Heart right ventricle (tissue), 16 donors: ENCODE measurements at regions not wholly inside any gene's neighbourhood (a gene's known extent, or its start where the extent isn't known, plus 50 kb on each side); places are given as distances from the start of the nearest gene placed in this dataset.

Source experiments
- ATAC-seq, 8 donors: fragments of 200-7000 bp; cut with Tn5 transposase; one replicate each; pipeline ENCODE4 v1.9.1; 2020; ENCODE audit warnings: mild to moderate bottlenecking in 8 of 8, moderate library complexity in 8 of 8, moderate number of reproducible peaks in 1 of 8
- DNase-seq, 2 donors: peaks; one replicate each; pipeline ENCODE4 v3.0.0-alpha.2; 2020
- H3K27ac ChIP-seq, 10 donors: fragments of 200-600 bp; sonication (generic) in 2 of 10; one replicate each; pipeline versions ENCODE4 v1.5.0 to v1.8.0; 2020 to 2022; ENCODE audit warnings: mild to moderate bottlenecking in 3 of 10
- H3K27me3 ChIP-seq, 7 donors: fragments of 200-600 bp; one replicate each; pipeline ENCODE4 v1.8.0; 2021 to 2022; ENCODE audit warnings: mild to moderate bottlenecking in 2 of 7
- H3K36me3 ChIP-seq, 9 donors: fragments of 200-600 bp; sonication (generic) in 1 of 9; one replicate each; pipeline versions ENCODE4 v1.5.0 to v1.8.0; 2020 to 2022; ENCODE audit warnings: mild to moderate bottlenecking in 2 of 9
- H3K4me1 ChIP-seq, 9 donors: fragments of 200-600 bp; sonication (generic) in 1 of 9; one replicate each; pipeline versions ENCODE4 v1.5.0 to v1.8.0; 2020 to 2022; ENCODE audit warnings: mild to moderate bottlenecking in 4 of 9
- H3K4me3 ChIP-seq, 10 donors: fragments of 200-600 bp; sonication (generic) in 2 of 10; one replicate each; pipeline versions ENCODE4 v1.5.0 to v1.8.0; 2020 to 2022; ENCODE audit warnings: mild to moderate bottlenecking in 7 of 10, moderate library complexity in 2 of 10
- H3K9me3 ChIP-seq, 11 donors: fragments of 200-600 bp in 10 of 11; sonication (generic) in 2 of 11; one replicate each; pipeline versions ENCODE4 v1.5.0 to v1.8.0; 2013 to 2022; ENCODE audit warnings: mild to moderate bottlenecking in 2 of 11, control low read depth in 1 of 11, moderate library complexity in 1 of 11
- WGBS, 2 donors: extraction: QIAGEN DNeasy Blood & Tissue Kit; methylation state at CpG; one replicate each; pipeline ENCODE4 v1.1.7; 2013; ENCODE audit warnings: inconsistent platforms in 1 of 2; 5-methylcytosine and 5-hydroxymethylcytosine counted together
- intact Hi-C, 10 donors: fragments of 100-400 bp; cut with DNase I; formaldehyde crosslinking; loops; one replicate each; pipeline versions ENCODE4 v1.11.1 to v1.14.2; 2022
- TF ChIP-seq, protein P1 (sequence below), 9 donors: fragments of 200-600 bp; sonication (generic) in 2 of 9; IDR thresholded peaks; one replicate each; pipeline versions ENCODE4 v1.5.0 to v1.8.0; 2021 to 2022; ENCODE audit warnings: antibody characterized with exemption in 9 of 9, mild to moderate bottlenecking in 5 of 9, moderate library complexity in 1 of 9
- donor health status: Arrhythmogenic right ventricular cardiomyopathy.
- donor health status: ischemic (EF 13 %, LVEDD 7.1; RV severe dilation, severe dysfunction).
- donor health status: healthy with polysubstance abuse.
- donor health status: DM: no; HTN: yes; CAD: no.
- donor health status: DM: no; HTN: no; CAD: no.
- donor health status: ischemic (EF 25% LVEDD 6.9; RV normal size, moderate dysfunction).
- donor health status: ischemic (EF 25% LVEDD 5.7; RV mildly dilated, moderate dysfunction).
- donor health status: healthy.
- donor health status: DM: yes; HTN: yes; CAD: no.
- donor health status: Ischemic cardiomyopathy.
- donor health status: ischemic (EF 35%, LVEDD 5.7; RV mildly dilated, moderate dysfunction).
- donor health status: nonischemic (EF 11% LVEDD 7.7; RV severe dilation, severe dysfunction).
- donor health status: DM: yes; HTN: yes; CAD: no.
- donor health status: PGD.
- donor health status: ischemic (EF 29% LVEDD 5.4; RV normal size, mild dysfunction).
- donor health status: nonischemic (EF 23%, LVEDD 6.1; RV moderate dilation, normal function).

DNA sequence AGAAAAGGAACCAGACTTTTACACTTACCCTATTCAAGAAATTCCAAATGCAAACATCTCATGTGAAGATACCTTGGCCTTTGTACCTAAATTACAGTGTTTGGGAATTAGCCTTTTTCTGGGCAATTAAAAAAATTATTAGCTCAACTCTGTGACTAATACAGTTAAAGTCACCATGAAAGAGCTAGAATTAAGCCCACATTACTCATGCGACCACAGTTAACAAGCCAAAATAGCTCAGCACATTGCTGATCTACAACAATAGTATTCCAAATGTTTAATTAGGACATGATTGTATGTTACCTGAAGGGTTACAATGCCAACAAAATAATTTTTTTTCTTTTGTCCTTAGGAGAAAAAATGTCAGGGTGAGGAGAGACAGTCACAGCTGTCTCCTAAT is 263.6 kb upstream of the GPC6 start:
- H3K4me1 ChIP-seq = no peaks in the 10 kb centered on the region
- WGBS, 2 donors = 95 to 97% methylated on average over 1 of the region's 1 CpG
- intact Hi-C loops = no loop called here
- no peaks in the 10 kb centered on the region for H3K27me3 ChIP-seq
- peaks cover 0 to 20% (median 0%) of the 10 kb centered on the region in 11 donors for H3K9me3 ChIP-seq
- no peak for DNase-seq
- no peak overlapping the region for H3K4me3 ChIP-seq
- TF ChIP-seq, protein P1, sequence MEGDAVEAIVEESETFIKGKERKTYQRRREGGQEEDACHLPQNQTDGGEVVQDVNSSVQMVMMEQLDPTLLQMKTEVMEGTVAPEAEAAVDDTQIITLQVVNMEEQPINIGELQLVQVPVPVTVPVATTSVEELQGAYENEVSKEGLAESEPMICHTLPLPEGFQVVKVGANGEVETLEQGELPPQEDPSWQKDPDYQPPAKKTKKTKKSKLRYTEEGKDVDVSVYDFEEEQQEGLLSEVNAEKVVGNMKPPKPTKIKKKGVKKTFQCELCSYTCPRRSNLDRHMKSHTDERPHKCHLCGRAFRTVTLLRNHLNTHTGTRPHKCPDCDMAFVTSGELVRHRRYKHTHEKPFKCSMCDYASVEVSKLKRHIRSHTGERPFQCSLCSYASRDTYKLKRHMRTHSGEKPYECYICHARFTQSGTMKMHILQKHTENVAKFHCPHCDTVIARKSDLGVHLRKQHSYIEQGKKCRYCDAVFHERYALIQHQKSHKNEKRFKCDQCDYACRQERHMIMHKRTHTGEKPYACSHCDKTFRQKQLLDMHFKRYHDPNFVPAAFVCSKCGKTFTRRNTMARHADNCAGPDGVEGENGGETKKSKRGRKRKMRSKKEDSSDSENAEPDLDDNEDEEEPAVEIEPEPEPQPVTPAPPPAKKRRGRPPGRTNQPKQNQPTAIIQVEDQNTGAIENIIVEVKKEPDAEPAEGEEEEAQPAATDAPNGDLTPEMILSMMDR (IDR thresholded peaks at IDR 0.05) = no peak
- no peak overlapping the region for H3K27ac ChIP-seq
- no peak for ATAC-seq
- H3K36me3 ChIP-seq = no peaks in the 10 kb centered on the region

DNA sequence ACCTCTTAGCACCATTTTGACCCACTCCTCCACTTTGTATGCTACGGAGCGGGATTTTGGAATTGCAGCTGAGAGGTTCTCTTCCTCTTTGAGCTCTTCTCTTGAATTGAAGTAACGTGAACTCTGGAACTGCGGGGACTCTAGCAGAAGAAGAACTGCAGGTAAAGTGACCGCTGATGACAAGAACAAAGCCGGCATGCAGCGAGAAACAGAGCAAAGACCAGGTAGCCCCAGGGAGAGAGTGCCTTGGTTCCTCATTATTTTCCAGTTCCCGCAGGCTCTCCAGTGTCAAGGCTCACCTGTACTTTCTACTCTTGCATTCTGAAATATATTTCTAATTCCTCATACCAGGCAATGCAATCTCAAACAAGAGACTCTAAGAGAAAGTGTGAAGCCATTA is 260.3 kb upstream of the GPC6 start:
- ATAC-seq = no peak
- intact Hi-C loops = no loop called here
- 91 to 93% methylated on average over 8 of the region's 8 CpGs for WGBS, 2 donors

DNA sequence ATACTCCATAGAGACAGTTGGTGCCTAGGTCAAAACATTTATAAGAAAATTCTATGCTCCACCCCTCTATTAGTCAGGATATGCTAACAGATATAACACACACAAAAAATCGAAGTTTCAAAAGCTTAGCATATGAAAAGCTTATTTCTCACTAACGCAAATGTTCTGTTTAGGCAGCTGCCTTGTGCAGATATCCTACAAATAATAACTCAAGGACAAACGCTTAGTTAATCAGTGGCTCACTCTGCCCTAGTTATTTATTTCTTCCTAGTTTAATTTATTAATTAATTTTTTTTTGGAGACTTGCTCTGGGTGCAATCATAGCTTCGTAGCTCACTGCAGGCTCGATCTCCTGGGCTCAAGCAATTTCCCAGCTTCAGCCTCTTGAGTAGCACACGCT is 259.7 kb upstream of the GPC6 start:
- TF ChIP-seq, protein P1 (IDR thresholded peaks at IDR 0.05) = no peak
- no peak overlapping the region for H3K4me3 ChIP-seq
- peaks cover 0 to 19% (median 0%) of the 10 kb centered on the region in 11 donors for H3K9me3 ChIP-seq
- 80 to 81% methylated on average over 6 of the region's 6 CpGs for WGBS, 2 donors
- H3K27ac ChIP-seq = no peak overlapping the region
- H3K36me3 ChIP-seq = no peaks in the 10 kb centered on the region
- no peaks in the 10 kb centered on the region for H3K4me1 ChIP-seq
- DNase-seq = no peak
- no peak for ATAC-seq
- intact Hi-C loops = no loop called here
- no peaks in the 10 kb centered on the region for H3K27me3 ChIP-seq

More for the DNA sequence above, 260.3 kb upstream of the GPC6 start:
- no peak for DNase-seq
- Histone ChIP-seq H3K36me3 (no peaks in the 10 kb centered on the region), H3K9me3 (peaks cover 0 to 19% (median 0%) of the 10 kb centered on the region in 11 donors), H3K27me3 (no peaks in the 10 kb centered on the region), H3K27ac (no peak overlapping the region), H3K4me3 (no peak overlapping the region), H3K4me1 (no peaks in the 10 kb centered on the region)
- TF ChIP-seq, protein P1 (IDR thresholded peaks at IDR 0.05) = no peak

DNA sequence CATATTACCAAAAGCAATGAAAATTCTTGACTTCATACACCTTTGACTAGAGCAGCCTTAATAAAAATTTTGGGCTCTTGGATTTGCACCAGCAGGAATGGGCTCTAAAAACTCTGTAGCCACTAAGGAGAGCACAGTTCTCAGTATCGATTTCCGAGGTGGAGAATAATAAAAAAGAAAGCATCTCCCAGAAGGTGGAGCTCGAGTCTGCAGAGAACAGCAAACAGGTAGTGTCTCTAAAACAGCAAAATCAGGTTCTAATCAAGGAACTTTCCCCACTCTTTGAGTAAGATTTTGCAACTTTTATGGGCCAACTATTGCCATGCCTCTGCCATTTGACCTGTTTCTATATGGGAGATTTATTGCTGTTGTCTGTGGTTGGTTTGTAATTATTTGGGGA is 258.7 kb upstream of the GPC6 start:
- Histone ChIP-seq H3K4me3 (no peak overlapping the region), H3K9me3 (peaks cover 0 to 19% (median 0%) of the 10 kb centered on the region in 11 donors), H3K27me3 (no peaks in the 10 kb centered on the region), H3K27ac (no peak overlapping the region), H3K4me1 (no peaks in the 10 kb centered on the region), H3K36me3 (no peaks in the 10 kb centered on the region)
- WGBS, 2 donors = 72 to 79% methylated on average over 3 of the region's 3 CpGs
- intact Hi-C loops = no loop called here
- TF ChIP-seq, protein P1 (IDR thresholded peaks at IDR 0.05) = no peak
- DNase-seq (no peak), ATAC-seq (no peak)
